ENCODE measurements at regions not wholly inside any gene's neighbourhood (a gene's known extent, or its start where the extent isn't known, plus 50 kb on each side); places are given as distances from the start of the nearest gene placed in this dataset.
"Not testable (repeated sequence)": the region's sequence is repeated elsewhere in the genome, so short reads cannot be mapped to it uniquely, and the experiment has no call there.

DNA sequence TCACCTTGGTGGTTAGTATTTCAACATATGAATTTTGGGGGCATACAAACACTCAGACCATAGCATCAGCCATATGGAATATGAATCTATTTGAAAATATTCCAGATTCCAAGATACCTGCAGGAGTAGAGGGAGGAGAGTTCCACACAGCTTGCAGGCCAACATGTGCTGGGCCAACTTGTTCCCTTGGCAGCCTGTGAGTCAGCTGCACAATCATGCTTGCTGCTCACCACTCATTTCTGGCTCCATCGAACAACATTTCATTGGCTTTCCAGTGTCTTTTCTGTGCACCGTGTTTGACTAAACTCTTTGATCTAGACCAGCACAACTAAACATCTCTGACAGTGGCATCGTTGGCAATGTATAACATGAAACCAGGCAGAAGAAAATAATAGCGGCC, 282.5 kb upstream of the RASGEF1B start:
- DNase-seq, result no peak

GRCh38 chr4:81751531-81752289, 280.0 kb upstream of the RASGEF1B start:
- no peak for DNase-seq

DNA sequence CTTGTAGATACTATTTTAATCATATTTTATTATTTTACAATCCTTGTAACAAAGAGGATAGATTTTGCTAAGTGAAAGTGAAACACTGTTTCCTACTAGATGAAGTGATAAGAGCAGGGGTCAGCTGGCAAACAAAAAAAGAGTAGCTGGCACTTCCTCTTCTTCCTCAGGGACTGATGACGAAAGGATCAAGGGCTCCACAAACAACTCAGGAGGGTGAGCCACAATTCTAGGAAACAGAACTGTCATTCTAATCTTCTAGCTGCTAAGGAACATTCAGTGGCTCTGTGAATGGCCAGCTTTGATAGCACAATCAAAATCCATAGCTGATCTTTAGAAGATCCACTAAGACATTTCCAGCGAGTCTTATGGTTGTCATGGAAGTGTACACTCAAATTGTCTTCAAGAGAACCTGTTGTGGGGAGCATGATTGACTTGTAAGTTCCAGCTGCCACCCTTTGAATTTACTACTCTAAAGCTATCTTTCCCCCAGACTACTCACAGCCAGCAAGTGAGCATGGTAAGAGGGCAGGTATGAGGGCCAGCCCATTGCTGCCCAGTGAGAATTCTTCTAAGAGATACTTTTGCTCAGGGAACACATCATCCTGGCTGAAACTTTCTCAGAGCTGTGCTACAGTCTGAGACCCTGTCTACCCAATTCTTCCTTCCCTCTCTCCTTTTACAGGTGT, 275.7 kb upstream of the RASGEF1B start:
- no peak for DNase-seq

DNA sequence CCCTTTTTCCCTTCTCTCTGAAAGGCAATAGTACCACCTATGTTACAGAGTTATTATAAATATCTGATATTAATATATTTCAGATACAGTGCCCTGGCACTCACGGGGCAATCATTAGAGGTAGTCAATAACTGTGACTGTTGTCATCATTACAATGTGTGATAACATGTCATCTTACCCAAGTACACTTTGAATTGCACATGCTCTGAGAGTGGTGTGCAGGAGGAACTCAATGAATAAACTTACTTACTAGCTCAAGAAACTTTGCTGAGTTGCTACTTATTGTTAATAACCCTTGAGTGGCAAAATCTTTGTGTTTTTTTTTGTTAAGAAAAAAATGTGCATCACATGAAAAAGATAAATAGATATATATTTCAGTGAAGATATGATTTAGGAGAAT, 275.1 kb upstream of the RASGEF1B start:
- no peak for DNase-seq

DNA sequence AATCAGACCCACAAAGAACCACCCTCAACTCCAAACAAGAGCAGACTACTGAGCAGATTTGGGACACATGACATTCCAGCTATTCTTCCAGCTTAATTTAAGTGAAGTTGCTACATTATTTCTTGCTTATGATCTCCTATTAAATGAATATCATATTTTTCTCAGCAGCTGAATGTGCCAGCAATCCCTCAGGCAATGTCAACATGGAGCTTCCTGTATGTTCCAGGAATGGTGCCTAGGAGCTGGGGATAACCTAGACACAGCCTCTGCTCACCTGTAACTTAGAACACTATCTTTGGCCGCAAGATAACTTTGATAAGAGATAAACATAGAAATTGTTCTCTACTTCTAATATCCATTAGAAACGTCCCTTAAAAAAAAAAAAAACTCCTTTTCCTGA, 274.4 kb upstream of the RASGEF1B start:
- DNase-seq, result no peak

GRCh38 chr4:81745050-81745449, 273.3 kb upstream of the RASGEF1B start:
- no peak for DNase-seq

GRCh38 chr4:81743731-81744435, 272.2 kb upstream of the RASGEF1B start:
- DNase-seq, result no peak

- DNase-seq, result no peak
Observed at GRCh38 chr4:81740487-81740886, 268.8 kb upstream of the RASGEF1B start.

DNA sequence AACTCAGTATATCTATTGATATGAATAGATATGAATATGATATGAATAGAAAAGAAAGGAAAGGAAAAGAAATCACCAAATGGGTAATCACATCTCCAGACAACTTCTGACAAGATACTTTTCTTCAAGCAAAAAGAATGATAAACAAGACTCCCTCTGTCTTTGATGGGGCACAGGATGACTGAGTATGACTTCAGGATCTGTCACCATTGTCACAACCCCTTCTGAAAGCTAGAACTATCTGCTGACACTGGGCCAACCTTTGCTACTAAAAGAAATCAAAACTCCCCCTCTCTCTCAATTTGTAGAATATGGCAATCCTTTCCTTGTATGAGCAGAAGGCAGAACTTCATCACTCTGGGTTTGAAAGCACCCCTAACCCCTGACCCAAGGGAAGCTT, 267.2 kb upstream of the RASGEF1B start:
- no peak for DNase-seq

DNA sequence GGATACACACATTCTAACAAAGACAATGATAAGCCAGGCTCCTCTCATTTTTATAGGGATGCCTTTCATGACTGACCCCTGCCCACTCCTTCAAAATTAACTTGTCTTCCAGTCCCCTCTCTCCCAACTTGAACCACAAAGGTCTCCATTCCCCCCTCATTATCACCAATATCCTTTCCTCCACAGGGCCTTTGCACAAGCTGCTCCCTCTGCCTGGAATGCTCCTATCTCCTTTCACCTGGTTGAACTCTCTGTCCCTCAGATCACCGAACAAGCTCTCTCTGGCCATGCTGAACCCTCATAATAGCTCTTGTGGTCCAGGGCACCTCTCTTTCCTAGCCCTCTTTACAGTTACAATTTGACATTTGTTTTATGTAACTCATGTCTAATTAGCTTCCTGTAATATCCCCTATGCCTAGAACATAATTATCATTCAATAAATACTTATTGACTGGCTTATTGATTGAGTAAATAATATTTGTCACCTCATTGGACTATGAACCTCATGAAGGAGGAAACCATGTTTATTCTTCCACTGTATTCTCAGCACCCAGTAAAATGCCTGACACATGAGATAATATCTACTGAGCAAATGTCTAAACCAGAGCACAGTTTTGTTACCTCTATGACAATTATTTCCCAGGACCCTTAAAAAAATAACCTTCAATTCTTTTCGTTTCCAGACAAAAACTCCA, 266.3 kb upstream of the RASGEF1B start:
- DNase-seq, result no peak

GRCh38 chr4:81736324-81736723, 264.6 kb upstream of the RASGEF1B start:
- no peak for DNase-seq

- no peak for DNase-seq
Observed at GRCh38 chr4:81732980-81733379, 261.3 kb upstream of the RASGEF1B start.

- DNase-seq, result peak; percentile 25
Observed at GRCh38 chr4:81724925-81725329, 253.2 kb upstream of the RASGEF1B start.

DNA sequence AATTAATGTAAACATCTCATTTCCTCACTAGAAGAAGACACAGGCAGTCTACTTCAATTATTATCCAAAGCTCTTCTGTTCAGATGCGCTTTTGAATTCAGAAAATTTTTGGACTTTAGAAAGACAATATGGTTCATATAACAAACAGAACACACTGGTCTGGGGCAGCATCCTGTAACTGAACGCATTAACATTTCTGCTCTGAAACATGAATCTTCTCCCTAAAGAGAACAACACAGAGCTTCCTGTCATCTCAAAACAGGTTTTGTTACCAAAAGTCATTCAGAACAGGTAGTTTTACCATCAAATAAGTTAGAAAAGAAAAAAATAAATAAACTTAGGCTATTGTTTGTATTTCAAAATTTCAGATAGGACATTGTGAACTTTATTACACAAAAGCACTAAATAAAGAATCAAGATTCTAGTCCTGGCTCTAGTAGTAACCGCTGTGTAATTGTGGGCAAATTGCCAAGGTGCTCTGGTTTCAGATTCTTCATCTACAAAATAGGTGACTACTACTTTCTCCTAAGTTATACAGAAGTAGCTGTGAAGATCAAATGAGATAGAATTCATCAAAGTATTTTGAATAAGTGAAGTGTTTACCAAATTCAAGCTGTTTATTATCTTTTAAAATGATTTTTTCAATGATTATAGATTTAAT, 252.3 kb upstream of the RASGEF1B start:
- no peak for DNase-seq

DNA sequence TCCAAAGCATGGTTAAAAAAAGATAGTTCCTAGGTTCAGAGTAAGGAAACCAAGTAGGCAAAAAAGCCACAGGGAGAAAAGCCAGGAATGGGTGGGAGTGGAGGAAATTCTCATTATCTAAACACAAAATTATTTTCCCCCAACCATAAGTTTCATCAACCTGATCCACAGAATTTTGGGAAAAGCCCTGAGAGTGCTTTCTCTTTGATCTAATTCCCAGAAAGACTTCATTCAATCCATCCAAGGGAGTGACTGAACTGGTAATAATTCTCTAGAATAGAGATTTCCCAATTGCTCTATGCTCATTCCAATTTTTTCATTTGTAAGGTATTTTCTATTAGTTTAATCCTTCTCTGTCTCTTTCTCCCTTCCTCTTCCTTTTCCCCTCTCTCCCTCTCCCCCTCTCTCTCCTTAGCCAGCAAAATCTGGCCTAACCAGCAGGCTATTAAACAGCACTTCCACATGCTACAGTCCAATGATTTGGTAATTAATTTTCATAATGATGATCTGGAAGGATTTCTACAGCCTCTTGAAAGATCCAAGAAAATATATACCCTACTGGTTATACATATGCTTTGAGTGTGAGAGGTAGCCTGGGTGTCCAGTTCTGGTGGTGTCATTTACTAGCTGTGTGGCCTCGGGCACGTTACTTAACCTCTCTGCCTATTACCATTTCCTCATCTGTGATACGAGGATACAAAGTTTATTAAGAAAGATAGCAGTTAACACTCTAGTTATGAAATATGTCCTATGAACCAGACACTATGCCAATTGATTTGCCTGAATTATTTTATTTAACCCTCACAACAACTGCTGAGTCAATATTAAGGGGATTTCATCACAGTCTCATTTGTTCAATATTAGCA, 251.5 kb upstream of the RASGEF1B start:
- DNase-seq, result no peak

DNA sequence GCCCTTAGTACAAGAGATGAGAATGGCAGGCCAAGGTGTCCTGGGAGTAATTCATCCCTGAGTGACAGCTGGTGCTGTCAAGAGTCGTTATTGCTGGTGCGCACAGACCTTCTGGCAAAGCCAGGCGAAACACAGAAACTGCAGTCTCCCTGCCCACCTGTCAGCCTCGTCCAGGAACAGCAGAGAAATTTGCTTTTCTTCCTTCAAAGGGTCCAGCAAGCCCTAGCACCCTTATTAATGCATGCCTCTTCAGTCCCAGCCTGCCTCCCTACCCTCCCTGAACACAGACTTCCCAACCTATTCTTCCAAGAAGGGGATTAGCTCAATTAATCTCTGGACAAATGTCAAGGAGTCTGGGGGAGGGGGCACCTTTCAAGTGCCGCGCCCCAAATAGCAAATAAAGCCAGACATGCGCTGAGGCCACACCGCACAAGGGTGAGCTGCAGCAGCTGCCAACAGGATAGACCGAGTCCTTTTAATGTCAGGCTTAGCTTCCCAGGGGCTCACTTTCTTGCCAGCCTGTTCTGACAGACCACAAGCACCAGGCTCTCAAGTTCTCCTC, 250.7 kb upstream of the RASGEF1B start:
- DNase-seq, result no peak

DNA sequence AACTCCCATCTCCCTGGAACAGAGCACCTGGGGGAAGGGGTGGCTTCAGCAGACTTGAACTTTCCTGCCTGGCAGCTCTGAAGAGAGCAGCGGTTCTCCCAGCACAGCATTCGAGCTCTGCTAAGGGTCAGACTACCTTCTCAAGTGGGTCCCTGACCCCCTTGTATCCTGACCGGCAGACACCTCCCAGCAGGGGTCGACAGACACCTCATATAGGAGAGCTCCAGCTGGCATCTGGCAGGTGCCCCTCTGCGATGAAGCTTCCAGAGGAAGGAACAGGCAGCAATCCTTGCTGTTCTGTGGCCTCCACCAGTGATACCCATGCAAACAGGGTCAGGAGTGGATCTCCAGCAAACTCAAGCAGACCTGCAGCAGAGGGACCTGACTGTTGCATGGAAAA, 244.1 kb upstream of the RASGEF1B start:
- no peak for DNase-seq

GRCh38 chr4:81715357-81715756, 243.7 kb upstream of the RASGEF1B start:
- not testable (repeated sequence) for DNase-seq

DNA sequence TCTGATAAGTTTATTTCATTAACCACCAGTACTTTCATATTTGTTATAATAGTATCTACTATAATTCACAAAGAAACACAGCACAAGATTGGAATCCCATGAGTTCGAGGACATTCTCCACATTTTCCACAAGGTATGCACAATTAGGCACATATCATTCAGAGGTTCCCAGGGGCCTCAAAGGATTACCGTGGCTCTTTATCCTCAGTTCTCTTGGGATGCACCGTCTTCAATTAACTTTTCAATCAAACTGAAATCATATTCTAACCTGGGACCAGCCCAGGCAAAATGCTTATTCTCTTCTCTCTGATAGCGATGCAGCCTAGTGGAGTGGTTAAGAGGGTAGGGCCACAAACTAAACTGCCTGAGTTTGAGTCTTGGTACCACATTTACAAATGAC, 242.6 kb upstream of the RASGEF1B start:
- DNase-seq, result no peak

GRCh38 chr4:81712714-81713113, 241.0 kb upstream of the RASGEF1B start:
- DNase-seq, result no peak

- DNase-seq, result no peak
Observed at GRCh38 chr4:81704461-81704860, 232.8 kb upstream of the RASGEF1B start.
